Dendritic cell treated with granulocyte-macrophage colony-stimulating factor and Interleukin-4, amounts not matched to agents 40 ng/mL and 50 ng/mL, for 4 days (primary cell): ENCODE measurements at regions not wholly inside any gene's neighbourhood (a gene's known extent, or its start where the extent isn't known, plus 50 kb on each side); places are given as distances from the start of the nearest gene placed in this dataset.
"Not testable (repeated sequence)": the region's sequence is repeated elsewhere in the genome, so short reads cannot be mapped to it uniquely, and the experiment has no call there.

Source experiments
- H3K27ac Mint-ChIP-seq: one replicate; pipeline ENCODE4 v1.8.0; 2022; ENCODE audit warnings: mild to moderate bottlenecking, mixed read lengths
- H3K27me3 Mint-ChIP-seq: one replicate; pipeline ENCODE4 v1.8.0; 2022; ENCODE audit warnings: mild to moderate bottlenecking, mixed read lengths
- H3K36me3 Mint-ChIP-seq: one replicate; pipeline ENCODE4 v1.8.0; 2022; ENCODE audit warnings: low read depth, mixed read lengths
- H3K4me1 Mint-ChIP-seq: one replicate; pipeline ENCODE4 v1.8.0; 2022; ENCODE audit warnings: low read depth, mixed read lengths
- H3K4me3 Mint-ChIP-seq: one replicate; pipeline ENCODE4 v1.8.0; 2022; ENCODE audit warnings: mild to moderate bottlenecking, moderate library complexity, mixed read lengths
- H3K9me3 Mint-ChIP-seq: one replicate; pipeline ENCODE4 v1.8.0; 2022; ENCODE audit warnings: mixed read lengths
- intact Hi-C: fragments of 100-400 bp; cut with micrococcal nuclease; formaldehyde crosslinking; loops from one replicate; pipeline ENCODE4 v1.15.0; 2022

DNA sequence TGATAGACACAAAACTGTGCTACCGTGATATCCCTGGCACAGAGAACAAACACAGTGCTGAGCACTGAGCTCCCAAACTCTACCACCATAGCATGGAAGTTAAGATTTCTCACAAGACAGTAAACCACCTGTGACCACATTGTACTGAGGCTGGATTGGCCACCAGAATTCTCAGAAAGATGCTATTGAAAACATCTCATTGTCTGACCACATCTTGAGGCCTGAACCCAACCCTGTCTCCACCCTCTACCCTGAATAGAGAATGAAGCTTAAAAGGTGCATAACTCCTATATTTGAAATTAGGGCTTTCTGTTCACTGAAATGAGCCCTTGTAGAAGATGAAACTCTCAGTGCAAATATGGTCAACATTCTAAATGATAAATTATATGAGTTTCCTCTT lies 281.3 kb upstream of the NPAP1 start:
- intact Hi-C loops: no loop called here
- no peak overlapping the region for H3K27ac Mint-ChIP-seq
- no peaks in the 10 kb centered on the region for H3K9me3 Mint-ChIP-seq
- H3K4me3 Mint-ChIP-seq: no peak overlapping the region
- no peaks in the 10 kb centered on the region for H3K4me1 Mint-ChIP-seq
- no peaks in the 10 kb centered on the region for H3K27me3 Mint-ChIP-seq
- no peaks in the 10 kb centered on the region for H3K36me3 Mint-ChIP-seq

DNA sequence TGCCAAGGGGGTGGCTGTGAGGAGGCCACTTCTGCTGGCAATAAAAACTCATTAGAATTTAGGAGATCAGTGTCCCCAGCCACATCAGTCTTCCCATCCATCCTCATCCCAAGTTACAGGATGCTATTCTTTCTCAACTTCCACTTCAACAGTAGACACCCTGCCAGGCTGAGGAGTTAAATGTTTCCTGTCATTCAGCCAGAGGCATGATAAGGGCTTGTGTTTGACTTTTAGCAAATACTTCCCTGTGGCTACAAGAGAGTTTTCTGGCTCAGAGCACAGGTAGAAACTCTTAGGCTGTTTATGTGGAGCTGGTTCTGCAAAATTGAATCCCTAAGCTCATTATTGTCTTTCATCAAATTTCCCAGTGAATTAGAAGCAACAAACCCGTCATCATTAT lies 262.9 kb upstream of the NPAP1 start:
- H3K27me3 Mint-ChIP-seq, H3K27ac Mint-ChIP-seq, H3K36me3 Mint-ChIP-seq, H3K4me3 Mint-ChIP-seq, H3K4me1 Mint-ChIP-seq, intact Hi-C loops: not testable (repeated sequence)
- peaks cover 47% of the 10 kb centered on the region for H3K9me3 Mint-ChIP-seq

DNA sequence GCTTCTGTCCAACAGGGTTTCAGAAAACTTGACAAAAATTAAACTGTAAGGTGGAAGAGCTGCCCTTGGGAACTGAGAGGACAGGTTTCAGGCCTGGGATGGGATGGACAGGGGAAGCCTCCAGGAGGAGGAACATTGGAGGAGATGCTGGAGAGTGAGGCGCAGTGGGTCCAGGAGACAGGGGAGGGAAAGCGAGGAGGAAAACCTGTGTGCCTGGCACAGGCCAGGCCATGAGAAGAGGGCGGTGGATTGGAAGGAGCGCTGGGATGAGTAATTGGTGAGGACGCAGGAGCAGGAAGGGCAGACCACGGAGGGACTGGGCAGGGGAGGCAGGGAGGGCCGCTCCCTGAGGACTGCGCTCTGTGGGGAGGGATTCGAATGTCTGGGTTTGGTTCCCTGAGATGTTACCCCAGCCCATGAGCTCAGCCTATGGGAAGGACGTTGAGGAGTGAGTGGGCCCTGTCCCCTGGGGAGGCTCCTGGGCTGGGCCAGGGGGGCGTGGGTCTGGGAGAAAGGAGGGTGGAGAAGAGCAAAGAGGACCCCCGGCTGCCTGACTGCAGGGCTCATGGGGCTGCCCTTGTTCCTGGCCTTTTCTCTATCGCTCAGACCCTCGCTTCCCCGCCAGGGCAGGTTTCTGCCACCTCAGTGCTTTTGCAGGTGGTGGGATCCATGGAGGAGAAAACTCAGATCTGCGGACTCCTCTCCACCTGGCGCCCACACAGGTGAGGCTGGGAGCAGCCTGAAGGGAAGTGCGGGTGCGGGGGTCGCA lies 249.1 kb upstream of the NPAP1 start:
- intact Hi-C loops, H3K4me1 Mint-ChIP-seq, H3K4me3 Mint-ChIP-seq, H3K27me3 Mint-ChIP-seq, H3K27ac Mint-ChIP-seq, H3K36me3 Mint-ChIP-seq: not testable (repeated sequence)
- peaks cover 21% of the 10 kb centered on the region for H3K9me3 Mint-ChIP-seq

DNA sequence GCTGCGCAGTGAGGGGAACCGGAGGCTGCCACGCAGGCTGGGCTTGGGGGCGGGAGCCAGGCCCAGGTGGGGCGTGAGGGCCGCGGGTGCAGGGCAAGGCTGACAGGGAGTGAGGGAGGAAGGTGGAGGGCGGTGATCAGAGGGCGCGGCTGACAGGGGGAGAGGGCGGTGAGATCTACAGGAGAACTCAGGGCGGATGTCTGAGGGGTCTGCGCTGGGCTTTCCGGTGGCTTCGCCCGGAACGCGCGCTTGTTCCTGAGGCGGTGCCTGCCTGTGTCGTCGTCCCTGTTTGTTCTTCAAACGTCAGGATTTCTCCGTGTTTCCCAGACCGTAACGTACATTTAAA lies 248.5 kb upstream of the NPAP1 start:
- intact Hi-C loops, H3K27ac Mint-ChIP-seq, H3K36me3 Mint-ChIP-seq, H3K4me1 Mint-ChIP-seq, H3K27me3 Mint-ChIP-seq, H3K4me3 Mint-ChIP-seq: not testable (repeated sequence)
- peaks cover 21% of the 10 kb centered on the region for H3K9me3 Mint-ChIP-seq

DNA sequence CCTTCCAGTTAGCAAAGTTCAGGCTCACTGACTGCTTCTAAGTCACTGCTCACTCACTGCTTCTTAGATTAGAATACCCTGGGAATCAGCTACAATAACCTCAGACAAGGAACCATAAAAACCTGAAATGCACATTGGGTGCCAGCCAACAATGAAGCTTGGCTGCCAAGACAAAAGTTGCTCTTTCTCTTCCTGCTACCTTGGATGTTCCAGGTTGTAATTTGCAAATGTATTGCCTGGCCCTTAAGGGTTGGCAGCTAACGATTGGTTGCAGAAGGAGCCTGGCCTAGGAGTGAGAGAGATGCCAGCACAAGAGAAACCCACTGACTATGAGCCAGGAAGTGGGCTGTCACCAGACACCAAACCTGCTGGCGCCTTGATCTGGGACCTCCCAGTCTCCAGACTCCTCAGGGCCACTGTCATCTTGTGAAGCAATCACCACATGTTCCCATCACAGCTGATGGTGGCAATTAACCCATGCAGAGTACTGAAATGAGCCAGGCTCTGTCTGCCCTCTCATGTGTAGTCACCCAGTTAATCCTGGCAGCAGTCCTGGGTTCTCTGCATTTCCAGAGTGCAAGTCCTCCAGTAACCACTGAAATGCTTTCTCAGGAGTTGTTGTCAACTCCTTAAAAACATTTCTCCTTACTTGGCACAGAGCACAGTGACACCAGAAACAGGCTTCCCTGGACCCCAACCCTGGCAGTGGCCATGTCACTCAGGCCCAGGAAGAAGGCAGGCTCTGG lies 240.3 kb upstream of the NPAP1 start:
- H3K4me1 Mint-ChIP-seq, H3K4me3 Mint-ChIP-seq, H3K36me3 Mint-ChIP-seq, H3K27me3 Mint-ChIP-seq, intact Hi-C loops, H3K27ac Mint-ChIP-seq: not testable (repeated sequence)
- peaks cover 38% of the 10 kb centered on the region for H3K9me3 Mint-ChIP-seq

DNA sequence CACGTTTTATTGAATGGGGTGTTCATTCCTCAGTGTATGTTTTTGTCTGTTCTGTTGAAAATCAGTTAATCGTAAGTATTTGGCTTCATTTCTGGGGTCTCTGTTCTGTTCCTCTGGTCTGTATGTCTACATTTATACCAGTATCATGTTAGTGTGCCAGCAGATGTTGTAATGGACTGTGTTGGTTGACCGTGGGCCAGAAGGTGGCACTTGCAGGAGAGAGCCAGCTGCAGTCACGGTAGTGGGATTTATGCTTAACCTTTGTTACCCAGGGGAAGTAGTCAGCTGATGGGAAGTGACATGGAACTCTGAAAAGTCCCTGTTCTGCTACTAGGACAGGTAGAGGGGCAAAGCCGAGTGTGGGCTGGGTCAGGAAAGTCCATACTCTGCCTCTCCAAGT lies 238.3 kb upstream of the NPAP1 start:
- peaks cover 45% of the 10 kb centered on the region for H3K9me3 Mint-ChIP-seq
- H3K27ac Mint-ChIP-seq, H3K36me3 Mint-ChIP-seq, H3K4me1 Mint-ChIP-seq, H3K27me3 Mint-ChIP-seq, intact Hi-C loops, H3K4me3 Mint-ChIP-seq: not testable (repeated sequence)

DNA sequence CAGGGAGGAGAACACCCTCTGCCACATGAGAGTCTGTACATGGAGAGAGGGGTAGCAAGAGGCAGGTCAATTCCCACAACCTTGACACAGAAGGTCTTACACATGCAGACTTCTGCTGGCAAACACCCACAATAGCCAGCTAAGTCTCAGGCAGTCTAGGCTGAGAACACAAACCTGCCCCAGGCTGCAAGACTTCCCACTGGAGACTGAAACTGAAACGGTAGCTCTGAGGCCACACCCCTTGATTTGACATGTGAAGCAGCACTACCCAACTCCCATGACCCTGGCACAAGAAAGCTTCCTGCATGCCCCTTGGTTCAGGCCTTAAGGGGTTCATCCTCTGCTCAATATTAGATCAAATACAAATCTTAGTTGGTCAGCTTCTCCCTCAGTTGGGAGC lies 237.8 kb upstream of the NPAP1 start:
- intact Hi-C loops, H3K4me3 Mint-ChIP-seq, H3K36me3 Mint-ChIP-seq, H3K4me1 Mint-ChIP-seq, H3K27me3 Mint-ChIP-seq, H3K27ac Mint-ChIP-seq: not testable (repeated sequence)
- H3K9me3 Mint-ChIP-seq: peaks cover 49% of the 10 kb centered on the region

DNA sequence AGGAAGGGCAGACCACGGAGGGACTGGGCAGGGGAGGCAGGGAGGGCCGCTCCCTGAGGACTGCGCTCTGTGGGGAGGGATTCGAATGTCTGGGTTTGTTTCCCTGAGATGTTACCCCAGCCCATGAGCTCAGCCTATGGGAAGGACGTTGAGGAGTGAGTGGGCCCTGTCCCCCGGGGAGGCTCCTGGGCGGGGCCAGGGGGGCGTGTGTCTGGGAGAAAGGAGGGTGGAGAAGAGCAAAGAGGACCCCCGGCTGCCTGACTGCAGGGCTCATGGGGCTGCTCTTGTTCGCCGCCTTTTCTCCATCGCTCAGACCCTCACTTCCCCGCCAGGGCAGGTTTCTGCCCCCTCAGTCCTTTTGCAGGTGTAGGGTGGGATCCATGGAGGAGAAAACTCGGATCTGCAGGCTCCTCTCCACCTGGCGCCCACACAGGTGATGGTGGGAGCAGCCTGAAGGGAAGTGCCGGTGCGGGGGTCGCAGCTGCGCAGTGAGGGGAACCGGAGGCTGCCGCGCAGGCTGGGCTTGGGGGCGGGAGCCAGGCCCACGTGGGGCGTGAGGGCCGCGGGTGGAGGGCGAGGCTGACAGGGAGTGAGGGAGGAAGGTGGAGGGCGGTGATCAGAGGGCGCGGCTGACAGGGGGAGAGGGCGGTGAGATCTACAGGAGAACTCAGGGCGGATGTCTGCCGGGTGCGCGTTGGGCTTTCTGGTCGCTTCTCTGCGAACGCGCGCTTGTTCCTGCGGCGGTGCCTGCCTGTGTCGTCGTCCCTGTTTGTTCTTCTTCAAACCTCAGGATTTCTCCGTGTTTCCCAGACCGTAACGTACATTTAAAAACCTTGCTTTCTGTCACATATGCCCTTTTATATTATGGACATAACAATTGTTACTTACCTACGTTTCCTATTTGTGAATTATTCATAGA lies 198.2 kb upstream of the NPAP1 start:
- H3K4me1 Mint-ChIP-seq, H3K4me3 Mint-ChIP-seq, H3K27me3 Mint-ChIP-seq, H3K36me3 Mint-ChIP-seq, H3K27ac Mint-ChIP-seq, intact Hi-C loops: not testable (repeated sequence)
- peaks cover 17% of the 10 kb centered on the region for H3K9me3 Mint-ChIP-seq

DNA sequence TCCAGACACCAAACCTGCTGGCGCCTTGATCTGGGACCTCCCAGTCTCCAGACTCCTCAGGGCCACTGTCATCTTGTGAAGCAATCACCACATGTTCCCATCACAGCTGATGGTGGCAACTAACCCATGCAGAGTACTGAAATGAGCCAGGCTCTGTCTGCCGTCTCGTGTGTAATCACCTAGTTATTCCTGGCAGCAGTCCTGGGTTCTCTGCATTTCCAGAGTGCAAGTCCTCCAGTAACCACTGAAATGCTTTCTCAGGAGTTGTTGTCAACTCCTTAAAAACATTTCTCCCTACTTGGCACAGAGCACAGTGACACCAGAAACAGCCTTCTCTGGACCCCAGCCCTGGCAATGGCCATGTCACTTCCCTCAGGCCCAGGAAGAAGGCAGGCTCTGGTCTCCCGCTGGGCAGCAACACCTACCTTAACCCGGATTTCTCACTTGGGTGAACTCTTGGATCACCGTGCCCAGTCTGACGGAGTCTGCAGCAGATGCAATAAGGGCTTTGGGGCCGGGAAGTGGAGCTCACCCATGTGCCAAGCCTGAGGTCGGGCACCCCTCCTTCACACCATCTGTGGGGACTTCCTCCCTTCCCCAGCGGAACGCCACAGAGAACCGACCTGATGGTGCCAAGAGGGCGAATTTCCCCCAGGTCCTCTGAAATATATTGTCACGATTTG lies 189.5 kb upstream of the NPAP1 start:
- H3K27ac Mint-ChIP-seq, intact Hi-C loops, H3K4me3 Mint-ChIP-seq, H3K36me3 Mint-ChIP-seq, H3K27me3 Mint-ChIP-seq, H3K4me1 Mint-ChIP-seq: not testable (repeated sequence)
- peaks cover 58% of the 10 kb centered on the region for H3K9me3 Mint-ChIP-seq

DNA sequence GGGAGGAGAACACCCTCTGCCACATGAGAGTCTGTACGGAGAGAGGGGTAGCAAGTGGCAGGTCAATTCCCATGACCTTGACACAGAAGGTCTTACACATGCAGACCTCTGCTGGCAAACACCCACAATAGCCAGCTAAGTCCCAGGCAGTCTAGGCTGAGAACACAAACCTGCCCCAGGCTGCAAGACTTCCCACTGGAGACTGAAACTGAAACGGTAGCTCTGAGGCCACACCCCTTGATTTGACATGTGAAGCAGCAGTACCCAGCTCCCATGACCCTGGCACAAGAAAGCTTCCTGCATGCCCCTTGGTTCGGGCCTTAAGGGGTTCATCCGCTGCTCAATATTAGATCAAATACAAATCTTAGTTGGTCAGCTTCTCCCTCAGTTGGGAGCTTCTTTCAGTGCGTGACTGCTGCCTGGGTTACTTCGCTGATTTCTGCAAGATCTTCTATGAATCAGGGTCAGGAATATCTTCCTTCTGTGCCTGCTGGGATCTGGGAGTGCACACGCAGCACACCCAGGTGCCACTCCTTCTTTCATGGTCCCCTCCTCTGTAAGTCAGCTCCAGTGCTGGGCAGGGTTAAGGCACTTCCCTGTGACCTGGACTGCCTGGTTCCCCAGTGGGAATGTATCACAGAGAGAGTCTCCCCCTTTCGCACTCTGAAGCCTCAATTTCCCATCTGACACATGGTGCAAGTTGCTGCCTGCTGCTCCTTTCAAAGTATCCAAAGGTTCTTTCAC lies 187.2 kb upstream of the NPAP1 start:
- H3K4me1 Mint-ChIP-seq, H3K36me3 Mint-ChIP-seq, H3K27me3 Mint-ChIP-seq, intact Hi-C loops, H3K27ac Mint-ChIP-seq, H3K4me3 Mint-ChIP-seq: not testable (repeated sequence)
- peaks cover 55% of the 10 kb centered on the region for H3K9me3 Mint-ChIP-seq

DNA sequence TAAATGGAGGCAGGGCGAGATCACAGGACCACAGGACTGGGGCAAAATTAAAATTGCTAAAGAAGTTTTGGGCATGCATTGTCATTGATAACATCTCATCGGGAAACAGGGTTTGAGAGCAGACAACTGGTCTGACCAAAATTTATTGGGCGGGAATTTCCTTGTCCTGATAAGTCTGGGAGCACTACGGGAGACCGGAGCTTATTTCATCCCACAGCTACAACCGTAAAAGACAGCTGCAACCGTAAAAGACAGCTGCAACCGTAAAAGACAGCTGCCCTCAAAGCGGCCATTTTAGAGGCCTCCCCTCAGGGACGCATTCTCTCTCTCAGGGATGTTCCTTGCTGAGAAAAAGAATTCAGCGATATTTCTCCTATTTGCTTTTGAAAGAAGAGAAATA lies 170.4 kb upstream of the NPAP1 start:
- intact Hi-C loops, H3K27me3 Mint-ChIP-seq, H3K9me3 Mint-ChIP-seq, H3K4me1 Mint-ChIP-seq, H3K4me3 Mint-ChIP-seq, H3K27ac Mint-ChIP-seq, H3K36me3 Mint-ChIP-seq: not testable (repeated sequence)

DNA sequence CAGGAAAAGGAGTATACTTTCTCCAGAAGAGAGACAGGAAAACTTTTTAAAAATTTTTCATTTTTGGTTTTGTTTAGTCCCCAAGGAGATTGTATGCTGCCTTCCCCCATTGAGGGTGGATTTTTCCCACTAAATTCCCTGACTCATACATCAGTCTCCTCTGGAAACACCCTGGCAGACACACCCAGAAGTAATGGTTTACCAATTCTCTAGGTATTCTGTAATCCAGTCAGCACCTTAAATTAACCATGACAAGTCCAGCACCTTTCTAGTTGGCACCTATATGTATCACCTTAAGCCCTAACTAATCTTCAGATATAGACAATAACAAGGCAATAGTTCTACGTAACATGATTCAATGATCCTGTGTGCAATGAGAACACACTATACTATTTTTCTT lies 165.9 kb upstream of the NPAP1 start:
- peaks cover 25% of the 10 kb centered on the region for H3K9me3 Mint-ChIP-seq
- intact Hi-C loops, H3K27ac Mint-ChIP-seq, H3K27me3 Mint-ChIP-seq, H3K4me3 Mint-ChIP-seq, H3K36me3 Mint-ChIP-seq, H3K4me1 Mint-ChIP-seq: not testable (repeated sequence)

DNA sequence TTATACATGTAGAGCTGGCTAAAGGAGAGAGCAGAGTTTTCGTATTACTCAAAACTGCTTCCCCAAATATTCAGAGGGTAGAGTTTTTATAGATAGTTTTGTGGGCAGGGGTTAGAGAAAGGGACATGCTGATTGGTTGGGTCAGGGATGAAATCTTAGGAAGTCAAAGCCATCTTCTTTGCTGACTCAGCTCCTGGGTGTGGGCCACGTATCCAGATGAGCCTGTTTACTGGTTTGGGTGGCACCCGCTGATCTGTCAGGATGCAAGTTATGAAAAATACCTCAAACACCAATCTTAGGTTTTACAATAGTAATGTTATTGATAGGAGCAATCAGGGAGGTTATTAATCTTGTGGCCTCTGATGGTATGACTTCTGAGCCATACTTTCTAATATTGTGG lies 164.0 kb upstream of the NPAP1 start:
- intact Hi-C loops, H3K27ac Mint-ChIP-seq, H3K4me1 Mint-ChIP-seq, H3K27me3 Mint-ChIP-seq, H3K36me3 Mint-ChIP-seq, H3K4me3 Mint-ChIP-seq: not testable (repeated sequence)
- peaks cover 25% of the 10 kb centered on the region for H3K9me3 Mint-ChIP-seq
